ENCODE measurements at regions not wholly inside any gene's neighbourhood (a gene's known extent, or its start where the extent isn't known, plus 50 kb on each side); places are given as distances from the start of the nearest gene placed in this dataset.
"Not testable (repeated sequence)": the region's sequence is repeated elsewhere in the genome, so short reads cannot be mapped to it uniquely, and the experiment has no call there.

DNA sequence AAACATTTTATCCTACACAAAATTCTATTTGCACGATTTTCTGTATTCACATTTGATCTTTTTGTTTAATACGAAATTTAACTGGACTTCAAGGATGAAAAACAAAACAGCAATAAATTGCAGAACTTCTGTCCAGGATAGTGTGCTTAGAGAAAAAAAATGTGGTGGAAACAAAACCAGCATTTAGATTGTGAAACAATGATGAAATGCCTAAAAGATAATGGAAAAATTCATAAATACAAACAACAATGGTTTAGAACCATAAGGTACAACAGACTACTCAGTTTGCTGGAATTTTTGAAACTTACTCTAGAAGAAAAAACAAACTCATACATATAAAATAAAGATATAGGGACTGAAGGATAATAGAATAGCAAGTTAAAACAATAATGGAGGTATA, 234.0 kb downstream of the BCHE start:
- no peak for TF ChIP-seq CTCF (IDR thresholded peaks at IDR 0.05; ENCODE audit: unreplicated experiment in 3 of 3)
- Mint-ChIP-seq H3K9me3 (no peaks in the 10 kb centered on the region), H3K4me3 (no peak overlapping the region), H3K4me1 (no peaks in the 10 kb centered on the region), H3K36me3 (ENCODE audit: low read depth) (no peaks in the 10 kb centered on the region), H3K27me3 (ENCODE audit: low read depth) (no peaks in the 10 kb centered on the region), H3K27ac (no peak overlapping the region)

DNA sequence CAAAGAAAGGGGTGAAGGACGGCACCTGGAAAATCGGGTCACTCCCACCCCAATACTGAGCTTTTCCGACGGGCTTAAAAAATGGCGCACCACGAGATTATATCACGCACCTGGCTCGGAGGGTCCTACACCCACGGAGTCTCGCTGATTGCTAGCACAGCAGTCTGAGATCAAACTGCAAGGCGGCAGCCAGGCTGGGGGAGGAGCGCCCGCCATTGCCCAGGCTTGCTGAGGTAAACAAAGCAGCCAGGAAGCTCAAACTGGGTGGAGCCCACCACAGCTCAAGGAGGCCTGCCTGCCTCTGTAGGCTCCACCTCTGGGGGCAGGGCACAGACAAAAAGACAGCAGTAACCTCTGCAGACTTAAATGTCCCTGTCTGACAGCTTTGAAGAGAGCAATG, 264.7 kb downstream of the BCHE start:
- H3K4me1 Mint-ChIP-seq; H3K4me3 Mint-ChIP-seq; H3K36me3 Mint-ChIP-seq (ENCODE audit: low read depth); H3K27ac Mint-ChIP-seq; H3K27me3 Mint-ChIP-seq (ENCODE audit: low read depth); H3K9me3 Mint-ChIP-seq: not testable (repeated sequence)

GRCh38 chr3:165568907-165569462, 268.2 kb downstream of the BCHE start:
- H3K4me1 Mint-ChIP-seq, result no peaks in the 10 kb centered on the region
- no peak overlapping the region for H3K27ac Mint-ChIP-seq
- H3K36me3 Mint-ChIP-seq (ENCODE audit: low read depth), result no peaks in the 10 kb centered on the region
- TF ChIP-seq CTCF (IDR thresholded peaks at IDR 0.05; ENCODE audit: unreplicated experiment in 3 of 3), result no peak
- no peaks in the 10 kb centered on the region for H3K27me3 Mint-ChIP-seq (ENCODE audit: low read depth)
- H3K9me3 Mint-ChIP-seq, result peaks cover 2% of the 10 kb centered on the region
- H3K4me3 Mint-ChIP-seq, result no peak overlapping the region

DNA sequence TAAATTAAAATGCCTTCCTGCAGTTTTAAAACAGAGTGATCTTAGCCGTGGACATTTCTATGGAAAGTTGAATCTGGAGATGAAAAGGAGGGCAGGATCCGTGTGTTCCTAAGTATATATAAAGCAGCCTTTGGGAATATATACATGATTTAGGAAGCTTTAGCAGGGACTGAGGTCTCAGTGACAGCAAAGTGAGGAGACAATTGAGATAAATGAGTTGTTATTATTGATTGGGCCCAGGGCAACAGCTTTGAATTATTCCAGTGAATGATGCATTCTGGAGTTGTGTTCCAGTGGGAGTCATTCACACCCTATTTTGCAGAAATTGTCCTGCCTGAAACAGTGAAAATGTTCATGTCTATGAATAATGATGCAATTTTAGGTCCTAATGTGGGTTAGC, 281.4 kb downstream of the BCHE start:
- H3K9me3 Mint-ChIP-seq, result no peaks in the 10 kb centered on the region

GRCh38 chr3:165553371-165553770, 283.9 kb downstream of the BCHE start:
- Mint-ChIP-seq H3K27ac (no peak overlapping the region), H3K27me3 (ENCODE audit: low read depth) (no peaks in the 10 kb centered on the region)

More for the DNA sequence above, 281.4 kb downstream of the BCHE start:
- no peaks in the 10 kb centered on the region for H3K36me3 Mint-ChIP-seq (ENCODE audit: low read depth)
- H3K4me3 Mint-ChIP-seq, result no peak overlapping the region
- no peak for TF ChIP-seq CTCF (IDR thresholded peaks at IDR 0.05; ENCODE audit: unreplicated experiment in 3 of 3)
- no peaks in the 10 kb centered on the region for H3K4me1 Mint-ChIP-seq
- no peaks in the 10 kb centered on the region for H3K27me3 Mint-ChIP-seq (ENCODE audit: low read depth)
- H3K27ac Mint-ChIP-seq, result no peak overlapping the region

GRCh38 chr3:165549665-165550064, 287.6 kb downstream of the BCHE start:
- H3K4me1 Mint-ChIP-seq, result no peaks in the 10 kb centered on the region
- H3K9me3 Mint-ChIP-seq, result no peaks in the 10 kb centered on the region
- TF ChIP-seq CTCF (IDR thresholded peaks at IDR 0.05; ENCODE audit: unreplicated experiment in 3 of 3), result no peak
- H3K36me3 Mint-ChIP-seq (ENCODE audit: low read depth), result no peaks in the 10 kb centered on the region
- H3K27ac Mint-ChIP-seq, result no peak overlapping the region
- H3K27me3 Mint-ChIP-seq (ENCODE audit: low read depth), result no peaks in the 10 kb centered on the region
- H3K4me3 Mint-ChIP-seq, result no peak overlapping the region

More at GRCh38 chr3:165553371-165553770, 283.9 kb downstream of the BCHE start:
- Mint-ChIP-seq H3K4me3 (no peak overlapping the region), H3K4me1 (no peaks in the 10 kb centered on the region), H3K36me3 (ENCODE audit: low read depth) (no peaks in the 10 kb centered on the region), H3K9me3 (no peaks in the 10 kb centered on the region)
- TF ChIP-seq CTCF (IDR thresholded peaks at IDR 0.05; ENCODE audit: unreplicated experiment in 3 of 3), result no peak

Measured in nephron (organoid).